GM12864 (cell line): ENCODE measurements at regions not wholly inside any gene's neighbourhood (a gene's known extent, or its start where the extent isn't known, plus 50 kb on each side); places are given as distances from the start of the nearest gene placed in this dataset.
A peak's percentile ranks its signal among the peaks of the same experiment; 100 is the strongest.

Experiments used
- DNase-seq: peaks from one replicate; pipeline ENCODE4 v3.0.0-alpha.2; 2011; ENCODE audit warnings: low read depth
- H3K4me3 ChIP-seq: 2 replicates; pipeline ENCODE4 v1.5.1; 2011; ENCODE audit warnings: mild to moderate bottlenecking, low read depth, low read length, control low read depth
- TF ChIP-seq, protein P1 (sequence below): IDR thresholded peaks from 2 replicates; pipeline ENCODE4 v1.5.1; 2011; ENCODE audit warnings: low read depth, mild to moderate bottlenecking, moderate library complexity, low read length, control low read depth, inconsistent platforms; ENCODE audit errors: missing control alignments

DNA sequence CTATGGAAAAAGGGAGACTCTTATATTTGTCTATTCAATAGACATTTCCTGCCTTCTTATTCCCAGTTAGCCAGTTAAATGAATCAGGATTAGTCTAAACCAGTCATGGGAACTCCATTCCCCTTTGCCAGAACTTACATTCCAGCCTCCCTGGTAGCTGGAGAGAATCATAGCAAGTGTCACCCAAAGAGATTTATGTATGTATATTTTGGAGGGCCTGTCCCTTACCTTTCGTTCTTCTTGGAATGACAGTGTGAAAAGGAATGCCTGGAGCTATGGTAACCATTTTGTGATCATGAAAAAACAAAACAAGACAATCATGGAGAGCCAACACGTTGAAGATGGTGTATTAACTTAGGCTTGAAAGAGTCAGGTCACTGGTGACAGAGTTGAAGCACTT is 627.7 kb downstream of the CCDC171 start:
- no peak for DNase-seq
- TF ChIP-seq, protein P1, sequence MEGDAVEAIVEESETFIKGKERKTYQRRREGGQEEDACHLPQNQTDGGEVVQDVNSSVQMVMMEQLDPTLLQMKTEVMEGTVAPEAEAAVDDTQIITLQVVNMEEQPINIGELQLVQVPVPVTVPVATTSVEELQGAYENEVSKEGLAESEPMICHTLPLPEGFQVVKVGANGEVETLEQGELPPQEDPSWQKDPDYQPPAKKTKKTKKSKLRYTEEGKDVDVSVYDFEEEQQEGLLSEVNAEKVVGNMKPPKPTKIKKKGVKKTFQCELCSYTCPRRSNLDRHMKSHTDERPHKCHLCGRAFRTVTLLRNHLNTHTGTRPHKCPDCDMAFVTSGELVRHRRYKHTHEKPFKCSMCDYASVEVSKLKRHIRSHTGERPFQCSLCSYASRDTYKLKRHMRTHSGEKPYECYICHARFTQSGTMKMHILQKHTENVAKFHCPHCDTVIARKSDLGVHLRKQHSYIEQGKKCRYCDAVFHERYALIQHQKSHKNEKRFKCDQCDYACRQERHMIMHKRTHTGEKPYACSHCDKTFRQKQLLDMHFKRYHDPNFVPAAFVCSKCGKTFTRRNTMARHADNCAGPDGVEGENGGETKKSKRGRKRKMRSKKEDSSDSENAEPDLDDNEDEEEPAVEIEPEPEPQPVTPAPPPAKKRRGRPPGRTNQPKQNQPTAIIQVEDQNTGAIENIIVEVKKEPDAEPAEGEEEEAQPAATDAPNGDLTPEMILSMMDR, result no peak
- H3K4me3 ChIP-seq, result no peak overlapping the region

DNA sequence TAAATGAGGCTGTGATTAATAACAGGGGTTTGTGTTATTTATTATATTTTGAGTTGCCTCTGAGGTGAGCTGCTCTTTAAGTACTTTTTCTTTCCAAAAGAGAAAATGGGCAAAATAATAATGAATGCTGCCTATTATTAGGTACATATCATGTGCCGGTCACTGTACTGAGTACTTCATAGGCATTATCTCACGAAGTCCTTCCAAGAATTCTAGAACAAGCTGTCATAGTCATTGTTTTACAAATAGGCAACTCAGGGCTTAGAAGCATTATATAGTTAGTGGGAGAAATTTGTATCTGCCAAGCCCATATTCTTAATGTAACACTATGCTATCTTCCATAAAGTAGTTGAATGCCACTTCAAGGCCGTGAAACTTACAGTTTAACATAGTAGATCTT is 628.7 kb downstream of the CCDC171 start:
- TF ChIP-seq, protein P1, result no peak
- no peak overlapping the region for H3K4me3 ChIP-seq
- no peak for DNase-seq

DNA sequence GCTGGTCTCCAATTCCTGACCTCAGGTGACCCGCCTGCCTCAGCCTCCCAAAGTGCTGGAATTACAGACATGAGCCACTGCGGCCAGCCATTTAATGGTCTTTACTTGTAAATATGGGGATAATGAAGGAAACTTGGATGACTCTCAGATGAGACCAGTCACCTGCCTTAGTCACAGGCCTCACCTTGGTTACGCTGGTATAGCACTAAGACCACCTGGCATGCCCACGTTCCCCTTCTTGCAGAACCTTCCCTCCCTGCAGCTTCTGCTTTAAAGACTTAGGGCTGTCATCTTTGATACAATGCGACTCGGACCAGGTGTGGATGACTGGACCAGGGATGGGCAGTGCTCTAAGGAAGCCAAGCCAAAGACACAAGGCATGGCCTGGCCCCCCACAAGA is 629.9 kb downstream of the CCDC171 start:
- no peak overlapping the region for H3K4me3 ChIP-seq
- TF ChIP-seq, protein P1, result no peak
- DNase-seq, result no peak

DNA sequence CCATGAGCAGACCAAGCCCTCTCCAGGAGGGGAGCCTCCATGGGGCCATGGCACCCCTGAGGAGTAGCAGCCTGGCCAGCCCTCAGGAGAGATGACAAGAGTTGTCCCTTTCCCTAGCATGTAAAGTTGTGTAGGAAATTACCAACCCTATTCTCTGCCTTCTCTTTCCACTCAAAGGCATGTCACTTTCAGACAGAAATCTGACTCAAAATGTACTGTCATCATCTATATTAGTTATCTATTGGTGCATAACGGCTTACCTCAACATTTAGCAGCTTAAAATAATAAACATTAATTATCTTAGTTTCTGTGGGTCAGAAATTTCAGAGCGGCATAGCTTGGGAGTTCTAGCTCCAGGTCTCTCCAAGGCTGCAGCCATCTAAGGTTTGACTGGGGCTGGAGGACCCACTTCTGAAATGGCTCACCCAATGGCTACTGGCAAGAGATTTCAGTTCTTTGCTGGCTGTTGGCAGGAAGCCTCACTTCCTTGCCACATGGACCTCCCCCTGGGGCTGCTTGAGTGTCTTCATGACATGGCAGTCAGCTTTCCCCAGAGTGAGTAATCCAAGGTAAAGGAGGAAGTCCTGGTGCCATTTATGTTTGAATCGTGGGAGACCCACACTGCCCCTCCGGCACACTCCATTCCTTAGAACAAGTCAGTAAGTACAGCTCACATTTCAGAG is 632.3 kb downstream of the CCDC171 start:
- DNase-seq, result no peak
- no peak overlapping the region for H3K4me3 ChIP-seq
- TF ChIP-seq, protein P1, result no peak

DNA sequence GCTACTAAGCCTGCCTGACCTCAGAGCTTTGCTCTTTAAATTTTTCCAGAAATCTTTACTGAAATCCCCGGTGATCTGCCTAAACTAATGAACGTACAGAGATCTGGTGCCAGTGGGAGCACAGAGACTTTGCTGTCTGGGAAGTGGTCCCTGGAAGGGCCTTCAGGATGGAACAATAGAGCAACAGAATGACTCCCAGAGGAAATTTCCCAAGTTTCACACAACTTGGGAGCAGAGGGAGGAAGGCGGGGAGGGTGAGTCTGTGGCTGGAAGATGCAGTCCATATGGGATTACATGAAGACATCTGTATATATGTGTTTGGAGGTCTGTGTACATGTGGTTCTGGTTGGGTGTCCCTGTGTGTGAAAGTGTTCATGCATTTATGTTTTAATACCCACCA is 638.3 kb downstream of the CCDC171 start:
- TF ChIP-seq, protein P1, result no peak

DNA sequence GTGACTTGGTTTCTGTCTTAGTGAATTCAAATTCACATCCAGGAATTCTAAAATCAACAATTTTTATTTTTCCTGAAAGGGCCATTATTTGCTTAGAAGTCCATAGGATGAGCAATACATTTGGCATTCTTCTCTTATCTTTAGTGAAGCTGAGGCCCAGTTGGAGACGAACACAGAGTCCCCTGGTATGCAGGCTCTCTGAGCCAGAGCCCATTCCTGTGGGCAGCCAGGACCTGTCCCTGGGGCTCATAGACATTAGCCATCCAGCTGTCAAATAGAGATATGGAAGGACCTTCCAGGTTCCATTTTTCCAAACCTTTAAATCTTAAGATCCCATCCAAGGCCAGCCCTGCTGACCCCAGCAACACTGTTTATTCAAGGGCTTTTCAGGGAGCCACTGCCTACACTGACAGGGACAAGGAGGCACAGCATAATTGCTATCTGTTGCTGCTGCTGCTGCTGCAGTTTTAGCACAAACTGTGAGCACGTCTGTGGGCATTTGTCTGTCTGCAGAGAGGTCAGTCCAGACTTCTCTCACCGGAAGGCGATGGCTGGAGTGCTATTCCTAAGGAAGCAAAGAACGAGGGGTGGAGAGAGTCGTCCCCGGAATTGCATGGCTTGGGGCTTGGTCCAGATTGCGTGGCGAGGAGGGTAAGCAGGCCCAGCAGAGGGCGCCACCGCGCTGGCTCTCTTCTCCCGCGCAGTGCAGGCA is 639.0 kb downstream of the CCDC171 start:
- TF ChIP-seq, protein P1, result peak; percentile 88

More for the DNA sequence above, 638.3 kb downstream of the CCDC171 start:
- DNase-seq, result no peak
- H3K4me3 ChIP-seq, result no peak overlapping the region

More for the DNA sequence above, 639.0 kb downstream of the CCDC171 start:
- H3K4me3 ChIP-seq, result no peak overlapping the region
- DNase-seq, result no peak
